ENCODE measurements at regions not wholly inside any gene's neighbourhood (a gene's known extent, or its start where the extent isn't known, plus 50 kb on each side); places are given as distances from the start of the nearest gene placed in this dataset.

- TF ChIP-seq EZH2phosphoT487 (IDR thresholded peaks at IDR 0.05; ENCODE audit: borderline replicate concordance, low read length) (no peak), CTCF (IDR thresholded peaks at IDR 0.05; ENCODE audit: low read depth, low read length, poor library complexity, severe bottlenecking) (no peak)
These were observed 1364.6 kb upstream of the EPHA6 start for GRCh38 chr3:95449841-95450240.

Measured in DOHH2 (cell line).